ENCODE measurements at regions not wholly inside any gene's neighbourhood (a gene's known extent, or its start where the extent isn't known, plus 50 kb on each side); places are given as distances from the start of the nearest gene placed in this dataset.

GRCh38 chr18:41021089-41021488 is 933.9 kb upstream of the PIK3C3 start:
- no peak for TF ChIP-seq POLR2A (IDR thresholded peaks at IDR 0.05)
- TF ChIP-seq, protein P1, sequence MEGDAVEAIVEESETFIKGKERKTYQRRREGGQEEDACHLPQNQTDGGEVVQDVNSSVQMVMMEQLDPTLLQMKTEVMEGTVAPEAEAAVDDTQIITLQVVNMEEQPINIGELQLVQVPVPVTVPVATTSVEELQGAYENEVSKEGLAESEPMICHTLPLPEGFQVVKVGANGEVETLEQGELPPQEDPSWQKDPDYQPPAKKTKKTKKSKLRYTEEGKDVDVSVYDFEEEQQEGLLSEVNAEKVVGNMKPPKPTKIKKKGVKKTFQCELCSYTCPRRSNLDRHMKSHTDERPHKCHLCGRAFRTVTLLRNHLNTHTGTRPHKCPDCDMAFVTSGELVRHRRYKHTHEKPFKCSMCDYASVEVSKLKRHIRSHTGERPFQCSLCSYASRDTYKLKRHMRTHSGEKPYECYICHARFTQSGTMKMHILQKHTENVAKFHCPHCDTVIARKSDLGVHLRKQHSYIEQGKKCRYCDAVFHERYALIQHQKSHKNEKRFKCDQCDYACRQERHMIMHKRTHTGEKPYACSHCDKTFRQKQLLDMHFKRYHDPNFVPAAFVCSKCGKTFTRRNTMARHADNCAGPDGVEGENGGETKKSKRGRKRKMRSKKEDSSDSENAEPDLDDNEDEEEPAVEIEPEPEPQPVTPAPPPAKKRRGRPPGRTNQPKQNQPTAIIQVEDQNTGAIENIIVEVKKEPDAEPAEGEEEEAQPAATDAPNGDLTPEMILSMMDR (IDR thresholded peaks at IDR 0.05): no peak
